HG02852 (cell line): ENCODE measurements at regions not wholly inside any gene's neighbourhood (a gene's known extent, or its start where the extent isn't known, plus 50 kb on each side); places are given as distances from the start of the nearest gene placed in this dataset.

ENCODE experiments used
- ATAC-seq: cut with Tn5 transposase; IDR thresholded peaks from one replicate; pipeline ENCODE4 v1.9.1; 2021; ENCODE audit warnings: mild to moderate bottlenecking, moderate library complexity; ENCODE audit not compliant: unreplicated experiment

DNA sequence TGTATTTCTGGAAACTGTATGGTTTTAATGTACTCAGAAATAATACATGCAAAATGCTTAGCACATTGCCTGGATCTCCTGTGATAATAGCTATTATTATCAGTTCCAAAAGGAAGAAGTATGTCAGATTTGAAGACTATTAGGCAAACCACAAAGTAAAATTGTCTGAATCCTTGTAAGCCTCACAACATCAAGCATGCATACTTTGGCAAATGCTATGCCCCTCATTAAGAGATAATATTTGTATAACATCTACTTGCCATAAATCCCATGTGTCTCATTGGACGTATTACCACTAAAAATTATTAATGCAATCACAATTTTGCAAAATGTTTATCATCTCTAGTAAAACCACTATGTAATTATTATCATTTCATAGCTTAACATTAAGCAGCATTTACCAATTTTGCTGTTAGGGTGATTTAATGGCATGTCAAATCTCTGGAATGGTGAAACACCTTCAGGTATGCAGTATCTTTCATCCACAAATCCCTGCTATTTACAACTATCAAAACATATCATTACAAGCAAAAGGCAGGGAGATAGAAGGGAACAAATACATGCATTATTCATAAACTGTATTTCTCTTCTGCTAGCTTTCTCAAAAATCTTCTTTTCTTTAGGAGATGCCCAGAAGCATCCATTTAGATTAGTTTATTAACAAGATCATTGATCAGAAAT lies 974.6 kb upstream of the RAG2 start:
- no peak for ATAC-seq

DNA sequence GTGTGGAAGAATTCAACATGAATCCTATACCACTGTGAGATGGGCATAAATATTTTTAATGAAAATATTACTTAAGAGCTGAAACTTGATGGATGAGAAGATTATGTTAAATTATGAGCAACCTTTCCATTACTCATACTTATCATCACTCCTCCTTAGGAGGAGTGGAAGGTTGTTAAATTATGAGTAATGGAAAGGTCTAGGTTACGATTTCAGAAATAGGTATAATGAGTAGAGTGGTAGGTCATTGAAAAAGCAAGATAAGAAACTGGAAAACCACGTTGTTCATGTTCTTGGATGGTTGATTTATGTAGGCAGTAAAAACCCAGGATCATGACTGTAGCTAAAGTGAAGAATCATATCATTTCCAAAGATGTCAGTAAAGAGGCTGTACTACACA lies 973.2 kb upstream of the RAG2 start:
- ATAC-seq: no peak

DNA sequence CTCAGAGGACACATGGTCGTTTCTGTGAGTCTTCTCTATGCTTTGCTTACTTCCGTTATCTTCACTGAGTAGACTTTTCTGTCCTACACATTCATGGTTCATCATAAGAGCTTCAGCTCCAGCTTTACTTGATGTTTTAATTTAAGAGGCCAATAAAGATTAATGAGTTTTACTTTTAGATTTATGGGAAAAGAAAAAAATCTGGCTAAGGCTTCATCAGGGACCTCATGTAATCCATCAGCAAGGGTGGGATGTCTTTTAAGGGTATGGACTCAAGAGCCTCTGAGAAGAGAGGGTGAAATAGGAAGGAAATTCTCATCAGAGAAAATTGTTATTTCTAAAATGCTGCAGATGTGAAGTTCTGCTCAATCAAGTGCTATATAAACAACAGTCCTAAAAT lies 963.0 kb upstream of the RAG2 start:
- no peak for ATAC-seq

DNA sequence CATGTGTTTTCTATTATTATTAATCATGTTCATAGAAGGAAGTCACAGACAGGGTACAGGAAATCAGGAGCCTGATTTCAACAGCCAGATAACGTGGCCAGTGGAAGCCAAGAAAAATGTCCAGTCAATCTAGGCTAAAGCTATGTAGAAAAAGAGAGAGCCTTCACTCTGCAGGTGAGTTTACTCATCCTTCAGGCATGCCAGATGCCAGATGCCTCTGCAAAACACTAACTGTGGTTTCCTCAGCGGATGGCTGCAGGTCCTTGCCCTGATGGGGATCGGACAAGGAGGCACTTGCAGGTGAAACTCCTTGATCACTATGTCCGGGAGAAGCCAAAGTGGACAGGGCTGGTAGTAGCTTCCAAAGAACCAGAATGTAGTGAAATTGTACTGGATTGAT lies 962.3 kb upstream of the RAG2 start:
- ATAC-seq: no peak

DNA sequence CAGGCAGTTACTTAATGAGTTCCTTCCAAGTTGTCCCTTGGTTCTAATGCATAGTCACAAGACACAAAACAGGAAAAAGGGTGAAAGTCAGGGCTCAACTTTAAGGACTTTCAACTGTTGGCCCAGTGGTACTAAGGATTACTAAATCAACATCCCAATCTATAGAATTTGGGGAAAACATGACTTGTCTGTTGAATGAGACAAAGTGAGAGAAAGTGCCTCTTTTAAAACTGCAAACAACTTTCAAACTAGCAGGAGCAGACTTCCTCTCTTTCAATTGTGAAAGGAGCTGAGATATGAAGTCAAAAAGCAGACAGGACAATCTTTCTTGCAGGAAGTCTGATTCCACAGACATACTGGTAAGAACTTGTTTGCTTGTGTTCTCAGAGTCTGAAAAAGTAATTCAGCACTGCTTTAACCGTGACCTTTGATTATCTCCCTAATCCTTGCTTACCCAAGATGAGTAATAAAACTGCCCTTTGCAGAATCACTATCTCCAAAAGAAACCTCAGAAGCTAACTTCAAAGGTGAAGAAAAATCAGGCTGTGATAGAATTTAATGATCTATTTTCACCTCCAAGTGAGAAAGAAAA lies 960.7 kb upstream of the RAG2 start:
- ATAC-seq: no peak

DNA sequence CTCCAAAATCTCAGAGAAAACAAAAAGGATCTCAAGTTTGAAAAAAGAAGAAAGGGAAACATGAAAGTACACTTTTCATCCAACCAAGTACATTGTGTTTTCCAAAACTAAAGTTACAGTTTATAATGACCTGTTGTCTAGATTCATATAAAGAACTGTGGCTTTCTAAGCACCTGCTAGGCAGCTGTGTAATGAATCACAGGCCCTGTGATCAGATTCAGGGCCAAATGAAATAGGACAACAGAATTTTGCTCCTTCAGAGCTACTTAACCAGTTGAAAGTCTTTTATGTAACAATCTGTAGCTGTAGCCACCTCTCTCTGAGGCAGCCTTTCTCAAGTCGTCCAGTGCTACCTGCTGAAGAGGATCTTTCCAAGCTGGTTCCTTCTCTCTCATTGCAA lies 960.0 kb upstream of the RAG2 start:
- ATAC-seq: no peak

DNA sequence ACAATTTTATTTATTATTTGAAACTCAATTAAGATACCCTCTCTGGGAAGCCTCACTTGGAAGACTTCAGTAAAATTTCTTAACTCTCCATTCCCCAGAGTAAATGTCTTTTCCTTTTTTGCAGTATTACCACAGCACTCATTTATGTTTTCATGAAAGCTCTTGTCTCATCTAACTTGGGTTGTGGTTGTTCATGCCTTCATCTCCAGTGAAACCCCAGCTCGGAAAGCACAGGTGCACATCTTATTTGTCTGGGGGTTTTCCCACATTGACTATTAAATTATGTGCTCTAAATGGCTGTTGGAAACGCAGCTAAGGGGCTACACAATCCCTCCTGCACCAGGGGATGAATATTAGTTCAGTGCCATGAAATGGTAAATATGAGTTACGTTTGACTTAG lies 954.2 kb upstream of the RAG2 start:
- no peak for ATAC-seq

DNA sequence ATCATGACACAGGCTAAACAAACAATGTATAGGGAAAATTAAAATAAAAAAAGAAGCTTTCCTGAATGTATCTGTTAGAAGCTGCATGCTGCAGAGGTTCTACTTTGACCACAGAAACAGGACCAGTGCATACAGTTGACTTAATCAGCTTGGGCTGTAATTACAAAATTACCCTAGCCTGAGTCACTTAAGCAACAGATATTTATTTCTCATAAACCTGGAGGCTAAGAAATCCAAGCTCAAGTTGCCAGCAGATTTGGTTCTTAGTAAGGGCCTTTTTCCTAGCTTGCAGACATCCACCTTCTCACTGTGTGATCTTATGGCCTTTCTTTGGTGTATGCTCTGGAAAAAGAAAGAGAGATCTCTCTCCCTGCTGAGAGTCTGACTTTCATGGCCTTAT lies 946.5 kb upstream of the RAG2 start:
- ATAC-seq: no peak

DNA sequence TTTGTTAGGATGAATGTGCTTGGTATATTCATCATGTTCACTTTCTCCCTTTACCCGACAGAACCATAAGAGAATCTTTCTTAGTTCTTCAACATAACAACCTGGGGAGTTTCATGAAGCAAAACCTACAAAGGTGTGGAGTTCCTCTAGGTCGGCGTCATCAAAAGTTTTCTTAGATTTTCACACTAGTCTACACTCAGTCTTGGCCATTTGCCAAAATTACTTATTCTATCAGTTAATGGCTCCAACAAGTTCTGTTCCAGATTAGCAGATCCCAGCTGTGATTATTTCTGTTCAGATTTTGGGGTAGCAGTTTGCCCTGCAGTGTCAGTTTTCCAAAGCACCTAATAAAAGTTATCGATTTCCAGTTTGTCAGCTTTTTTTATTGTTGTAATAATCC lies 935.8 kb upstream of the RAG2 start:
- ATAC-seq: no peak

DNA sequence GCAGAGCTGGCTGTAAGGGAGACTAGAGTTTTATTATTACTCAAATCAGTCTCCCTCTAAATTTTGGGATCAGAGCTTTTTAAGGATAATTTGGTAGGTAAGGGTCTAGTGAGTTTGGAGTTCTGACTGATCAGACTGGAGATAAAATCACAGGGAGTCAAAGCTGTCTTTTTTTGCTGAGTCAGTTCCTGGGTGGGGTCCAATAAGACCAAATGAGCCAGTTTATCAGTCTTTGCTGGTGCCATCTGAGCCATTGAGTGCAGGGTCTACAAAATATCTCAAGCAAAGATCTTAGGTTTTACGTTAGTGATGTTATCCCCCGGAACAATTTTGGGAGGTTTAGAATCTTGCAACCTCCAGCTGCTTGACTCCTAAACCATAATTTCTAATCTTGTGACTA lies 935.1 kb upstream of the RAG2 start:
- ATAC-seq: no peak

DNA sequence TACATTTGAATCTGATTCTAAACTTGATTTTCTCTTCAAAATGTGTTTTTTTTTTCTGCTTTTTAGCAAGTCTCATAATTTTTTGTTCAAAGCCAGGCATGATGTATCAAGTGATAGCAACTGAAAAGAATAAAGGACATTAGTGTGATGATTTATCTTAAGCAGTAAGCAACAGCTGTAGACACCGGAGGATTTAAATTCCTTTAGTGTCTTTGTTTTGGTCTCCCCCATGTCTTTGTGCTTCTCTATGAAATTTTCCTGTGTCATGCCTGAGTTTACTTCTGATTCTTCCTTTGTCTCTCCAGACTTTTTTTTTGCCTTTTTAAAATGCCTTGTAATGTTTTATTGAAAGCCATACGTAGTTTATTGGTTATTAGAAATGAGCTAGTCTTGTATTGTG lies 934.2 kb upstream of the RAG2 start:
- ATAC-seq: no peak

DNA sequence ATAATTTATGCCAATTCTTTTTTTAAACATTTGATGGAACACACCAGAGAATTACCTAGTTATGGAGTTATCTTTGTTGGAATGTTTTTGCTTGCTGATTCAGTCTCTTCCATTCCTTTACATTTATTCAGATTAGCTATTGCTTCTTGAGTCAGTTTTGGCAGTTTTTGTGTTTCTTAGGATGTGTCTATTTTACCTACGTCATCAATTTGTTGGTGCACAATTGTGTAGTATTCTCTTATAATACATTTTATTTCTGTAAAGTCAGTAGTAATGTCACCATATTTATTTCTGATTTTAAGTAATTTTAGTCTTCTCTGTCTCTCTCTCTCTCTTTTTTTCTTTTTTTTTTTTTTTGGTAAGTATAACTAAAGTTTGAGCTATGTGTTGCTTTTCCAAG lies 929.5 kb upstream of the RAG2 start:
- ATAC-seq: no peak

DNA sequence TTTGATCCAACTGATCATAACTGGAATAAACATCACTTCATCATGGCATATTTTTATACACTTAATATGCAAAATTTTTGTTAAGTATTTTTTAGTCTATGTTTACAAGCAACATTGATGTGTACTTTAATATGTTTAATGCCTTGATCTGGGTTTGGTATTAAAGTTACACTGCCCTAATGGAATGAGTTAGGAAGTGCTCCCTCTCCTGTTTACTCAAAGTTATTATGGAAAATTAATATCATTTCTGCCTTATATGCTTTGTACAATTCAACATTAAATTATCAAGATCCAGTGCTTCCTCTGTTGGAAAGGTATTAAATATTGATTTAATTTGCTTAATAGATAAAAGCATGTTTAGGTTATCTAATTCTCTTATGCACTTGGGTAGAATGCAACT lies 927.3 kb upstream of the RAG2 start:
- no peak for ATAC-seq

DNA sequence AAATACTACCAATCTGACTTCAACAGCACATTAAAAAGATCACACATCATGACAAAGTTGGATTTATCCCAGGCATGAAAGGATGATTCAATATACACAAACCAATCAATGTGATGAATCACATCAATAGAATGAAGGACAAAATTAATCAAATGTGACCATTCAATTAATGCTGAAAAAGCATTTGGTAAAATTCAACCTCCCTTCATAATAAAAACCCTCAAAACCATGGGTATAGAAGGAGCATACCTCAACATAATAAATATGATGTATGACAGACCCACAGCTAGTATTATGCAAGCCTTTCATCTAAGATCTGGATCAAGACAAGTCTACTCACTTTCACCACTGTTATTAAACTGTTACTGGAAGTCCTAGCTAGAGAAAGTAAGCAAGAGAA lies 921.7 kb upstream of the RAG2 start:
- ATAC-seq: no peak

DNA sequence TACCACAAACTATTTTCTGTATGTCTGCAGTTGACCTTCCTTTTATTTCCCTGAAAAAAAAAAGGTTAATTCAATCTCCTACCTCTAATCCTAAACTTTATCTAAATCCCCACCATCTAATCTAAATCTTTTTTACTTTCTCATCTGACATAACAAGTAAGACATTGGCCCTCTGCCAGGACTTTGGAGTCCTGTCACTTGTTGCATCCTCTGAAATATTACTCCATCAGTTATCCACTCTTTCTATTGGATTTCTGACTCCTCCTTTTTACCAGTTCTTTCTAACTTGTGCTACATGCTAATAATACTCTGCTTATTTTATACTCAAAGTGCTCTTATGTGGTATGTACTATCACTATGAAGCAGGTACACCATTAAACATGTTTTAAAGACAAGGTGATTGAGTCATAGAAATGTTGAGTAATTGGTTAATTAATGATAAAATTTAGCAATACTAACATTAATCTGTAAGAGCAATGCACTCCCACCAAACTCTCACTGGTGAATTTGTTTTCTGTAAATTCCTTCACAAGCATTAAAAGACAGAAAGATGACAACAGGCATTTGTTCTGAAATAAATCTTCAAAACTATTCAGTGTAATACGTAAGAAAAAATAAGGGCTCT lies 914.2 kb upstream of the RAG2 start:
- no peak for ATAC-seq

DNA sequence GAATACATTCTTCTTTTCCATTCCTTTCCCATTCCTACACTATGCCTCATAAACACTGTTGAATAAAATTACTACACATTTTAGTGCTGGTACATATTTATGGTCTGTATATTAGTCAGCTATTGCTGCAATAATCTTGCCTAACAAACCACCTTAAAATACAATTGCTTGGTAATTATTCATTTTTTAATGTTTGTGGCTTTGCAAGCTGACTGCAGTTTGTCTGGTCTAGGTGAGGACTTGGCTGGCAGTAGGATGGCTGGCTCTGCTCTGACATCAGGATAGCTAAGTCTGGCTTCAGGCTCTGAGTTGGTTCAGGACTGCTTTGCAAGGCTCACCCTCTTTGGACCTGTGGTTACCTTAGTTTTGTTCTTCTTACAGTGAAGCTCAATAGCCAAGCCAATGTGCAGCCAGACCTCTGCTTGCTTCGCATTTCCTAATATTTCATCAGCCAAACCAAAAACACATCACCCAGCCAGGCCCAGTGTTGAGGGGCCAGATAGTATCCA lies 913.4 kb upstream of the RAG2 start:
- ATAC-seq: no peak

DNA sequence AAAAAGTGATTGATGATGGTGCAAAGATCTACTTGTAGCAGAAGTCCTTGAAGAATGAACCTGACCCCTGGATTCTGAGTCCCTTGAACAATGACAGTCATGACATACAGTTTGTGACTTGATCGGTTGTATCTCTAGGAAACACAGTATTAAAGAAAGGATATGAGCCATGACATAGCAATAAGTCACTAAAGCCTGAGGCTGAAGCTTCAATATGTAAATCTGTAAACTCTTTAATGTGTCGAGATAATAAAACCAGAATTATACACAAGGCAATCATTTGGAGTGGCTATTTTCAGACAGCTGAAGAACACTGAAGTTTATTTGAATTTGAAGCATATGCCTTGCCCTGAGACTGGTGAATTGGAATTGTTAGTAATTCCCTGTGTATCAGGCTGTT lies 911.5 kb upstream of the RAG2 start:
- no peak for ATAC-seq

DNA sequence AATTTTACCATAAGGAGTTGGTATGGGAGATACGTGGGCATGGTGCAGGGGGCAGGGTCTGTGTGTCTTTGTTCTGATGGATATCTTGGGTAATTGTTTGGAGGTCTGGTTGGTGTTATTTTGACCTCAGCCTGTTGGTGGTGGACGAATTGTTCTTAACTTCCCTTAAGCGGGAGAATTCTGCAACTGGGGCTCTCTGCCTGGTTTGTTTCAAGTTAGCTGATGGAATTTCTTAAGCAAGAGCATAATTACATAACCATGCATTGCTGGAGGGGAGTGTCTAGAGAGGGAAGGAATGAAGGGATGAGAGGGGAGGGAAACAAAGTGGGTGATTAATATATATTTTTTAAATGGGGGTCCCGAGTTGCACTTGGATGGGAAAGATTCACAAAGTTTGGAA lies 908.5 kb upstream of the RAG2 start:
- no peak for ATAC-seq

DNA sequence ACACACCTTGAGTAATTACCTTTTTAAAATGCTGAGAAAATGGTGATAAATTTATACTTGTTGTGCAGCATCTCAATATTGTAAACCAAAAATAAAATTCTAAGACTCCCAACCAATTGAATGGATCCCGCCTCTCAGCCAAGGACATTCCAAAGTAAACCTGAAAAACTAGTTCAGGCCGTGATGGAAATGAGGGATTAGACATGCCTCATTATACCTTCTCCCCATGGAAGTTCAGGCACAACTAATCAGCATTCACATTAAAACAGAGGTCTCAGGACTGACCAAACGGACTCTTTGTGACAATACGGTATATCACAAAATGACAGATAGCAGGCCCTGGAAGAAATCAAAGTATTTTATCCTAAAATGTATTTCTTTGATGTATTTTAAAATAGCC lies 907.4 kb upstream of the RAG2 start:
- ATAC-seq: no peak

DNA sequence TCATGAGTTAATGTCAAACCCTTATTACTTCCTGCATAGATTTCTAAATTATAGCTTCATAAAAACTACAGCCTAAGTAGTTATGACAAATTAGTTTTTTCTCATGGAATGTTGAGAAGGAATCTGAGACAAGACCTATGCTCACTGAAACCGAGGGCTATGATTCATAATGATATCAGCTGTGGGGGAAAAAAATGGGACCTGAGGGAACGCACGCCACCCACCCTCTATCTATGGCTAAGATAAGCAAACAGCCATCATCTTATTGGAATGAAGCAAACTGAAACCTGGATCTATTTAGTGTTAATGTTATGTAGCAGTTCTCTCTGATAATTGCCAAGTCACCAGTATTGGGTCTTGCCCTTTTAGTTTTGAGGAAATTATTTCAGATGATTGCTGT lies 906.9 kb upstream of the RAG2 start:
- ATAC-seq: no peak

DNA sequence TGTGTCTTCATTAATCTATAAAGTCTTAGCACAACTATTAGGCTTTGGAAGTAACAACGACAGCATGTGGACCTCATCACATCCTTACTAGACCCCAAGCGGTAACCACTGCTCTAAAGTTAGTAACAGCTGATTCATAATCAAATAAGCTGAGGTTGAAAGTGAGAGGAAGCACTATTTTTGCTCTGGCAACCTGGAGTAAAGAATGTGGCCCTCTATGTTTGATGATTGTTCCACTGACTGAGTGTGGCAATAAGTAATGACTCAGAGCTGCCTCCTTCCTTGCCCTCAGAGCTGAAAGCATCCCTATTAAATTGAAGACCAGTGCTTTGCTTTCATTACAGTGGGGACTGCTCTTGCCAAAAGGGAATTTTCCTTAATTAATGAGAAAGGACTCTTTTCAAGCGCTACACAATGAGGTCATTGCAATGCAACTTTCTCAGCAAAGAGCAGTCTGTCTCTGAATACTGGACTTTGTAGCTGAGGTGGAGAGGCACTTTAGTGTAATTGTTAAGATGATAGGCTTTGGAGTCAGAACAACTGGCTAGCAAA lies 906.1 kb upstream of the RAG2 start:
- peak; percentile 88 for ATAC-seq

DNA sequence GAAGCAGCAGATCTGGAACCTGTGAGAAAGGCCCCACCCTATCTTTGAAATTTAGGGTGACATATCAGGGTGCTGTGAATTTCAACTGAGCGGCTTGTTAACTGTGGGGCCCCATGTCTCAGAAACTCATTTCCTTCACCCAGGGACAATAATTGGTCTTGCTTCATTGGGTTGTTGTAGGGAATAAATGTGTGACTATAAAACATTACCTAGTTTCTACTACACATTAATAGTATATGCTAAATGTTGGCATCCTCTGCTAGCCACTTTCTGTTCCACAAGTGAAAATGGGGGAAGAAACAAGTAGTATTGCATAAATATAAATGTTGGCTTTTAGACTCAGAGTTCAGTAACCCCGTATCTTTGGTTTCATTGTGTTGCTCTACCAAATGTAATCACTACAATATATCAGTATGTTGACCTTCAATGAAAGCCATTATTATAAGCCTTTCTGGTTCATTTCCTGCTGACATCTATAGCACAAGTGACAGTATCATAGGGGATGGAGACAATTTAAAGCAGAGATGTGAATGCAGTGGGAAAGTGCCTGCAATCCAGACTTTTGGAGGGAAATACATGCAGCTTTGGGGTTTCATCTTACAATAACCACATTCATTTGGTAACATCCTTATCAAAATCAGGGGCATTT lies 905.5 kb upstream of the RAG2 start:
- ATAC-seq: peak; percentile 43
